ENCODE measurements at regions not wholly inside any gene's neighbourhood (a gene's known extent, or its start where the extent isn't known, plus 50 kb on each side); places are given as distances from the start of the nearest gene placed in this dataset.
"Not testable (repeated sequence)": the region's sequence is repeated elsewhere in the genome, so short reads cannot be mapped to it uniquely, and the experiment has no call there.

DNA sequence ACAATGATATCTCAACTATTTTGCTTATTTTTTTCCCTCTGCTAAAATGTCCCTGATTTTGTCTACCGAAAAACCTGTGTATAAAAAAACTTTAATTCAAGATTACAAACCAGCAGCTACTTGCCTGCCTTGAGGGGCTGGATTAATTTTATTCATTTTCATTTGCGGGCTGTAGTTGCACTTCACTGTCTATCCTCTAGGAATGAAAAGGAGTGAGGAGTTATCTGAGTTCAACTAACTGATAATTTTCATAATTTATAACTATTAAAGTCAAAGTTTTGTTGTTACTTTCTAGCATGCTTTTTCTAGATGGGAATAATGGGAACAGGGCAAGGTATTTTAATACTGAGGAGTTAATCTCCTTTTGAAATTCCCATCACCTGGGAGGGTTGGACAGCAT lies 50.3 kb upstream of the AGTPBP1 start:
- DNase-seq, result not testable (repeated sequence)

DNA sequence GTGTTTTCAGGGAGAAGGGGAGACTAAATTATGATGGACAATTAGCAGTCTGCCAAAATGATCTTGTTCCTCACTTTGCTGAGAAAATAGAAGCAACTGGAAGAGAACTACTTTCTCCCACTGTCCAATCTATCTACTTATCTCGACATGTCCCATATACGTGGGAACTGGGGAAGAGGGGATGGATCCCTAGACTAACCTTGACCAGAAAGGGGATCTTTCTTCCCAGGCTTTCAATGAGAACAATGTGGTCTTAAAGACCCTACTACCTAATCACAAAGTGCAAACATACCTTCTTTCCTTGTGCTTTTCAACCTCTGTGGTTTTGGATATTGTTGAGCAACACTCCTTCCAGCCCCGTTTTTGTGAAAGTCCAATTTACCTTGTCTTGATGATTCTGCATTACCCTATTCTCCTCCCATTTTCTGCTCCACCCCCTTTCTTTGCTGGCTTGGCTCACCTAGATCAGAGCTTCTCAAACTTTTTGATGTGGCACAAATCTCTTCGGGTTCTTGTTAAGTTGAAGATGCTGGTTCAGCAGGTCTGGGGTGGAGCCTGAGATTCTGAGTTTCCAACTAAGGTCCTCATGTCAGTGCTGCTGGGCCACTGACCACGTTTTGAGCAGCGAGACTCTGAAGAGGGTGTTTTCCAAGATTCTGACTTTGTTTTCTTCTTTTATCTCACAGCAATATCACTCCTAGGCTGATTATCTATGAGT lies 61.4 kb upstream of the AGTPBP1 start:
- DNase-seq, result not testable (repeated sequence)

DNA sequence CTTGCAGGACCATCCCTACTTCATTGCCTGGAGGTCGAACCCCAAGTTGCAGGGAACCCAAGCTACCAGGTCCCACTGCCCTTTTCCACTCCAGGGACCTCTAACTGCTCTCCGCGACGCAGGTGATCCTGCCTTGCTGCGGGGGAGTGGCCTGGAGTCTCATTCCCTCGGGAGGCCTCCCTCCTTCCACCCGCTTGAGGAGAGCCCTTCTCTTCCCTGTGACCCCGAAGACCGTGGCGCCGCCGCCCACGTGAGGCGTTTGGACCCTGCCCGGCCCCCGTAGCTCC lies 63.0 kb upstream of the AGTPBP1 start:
- DNase-seq, result not testable (repeated sequence)

DNA sequence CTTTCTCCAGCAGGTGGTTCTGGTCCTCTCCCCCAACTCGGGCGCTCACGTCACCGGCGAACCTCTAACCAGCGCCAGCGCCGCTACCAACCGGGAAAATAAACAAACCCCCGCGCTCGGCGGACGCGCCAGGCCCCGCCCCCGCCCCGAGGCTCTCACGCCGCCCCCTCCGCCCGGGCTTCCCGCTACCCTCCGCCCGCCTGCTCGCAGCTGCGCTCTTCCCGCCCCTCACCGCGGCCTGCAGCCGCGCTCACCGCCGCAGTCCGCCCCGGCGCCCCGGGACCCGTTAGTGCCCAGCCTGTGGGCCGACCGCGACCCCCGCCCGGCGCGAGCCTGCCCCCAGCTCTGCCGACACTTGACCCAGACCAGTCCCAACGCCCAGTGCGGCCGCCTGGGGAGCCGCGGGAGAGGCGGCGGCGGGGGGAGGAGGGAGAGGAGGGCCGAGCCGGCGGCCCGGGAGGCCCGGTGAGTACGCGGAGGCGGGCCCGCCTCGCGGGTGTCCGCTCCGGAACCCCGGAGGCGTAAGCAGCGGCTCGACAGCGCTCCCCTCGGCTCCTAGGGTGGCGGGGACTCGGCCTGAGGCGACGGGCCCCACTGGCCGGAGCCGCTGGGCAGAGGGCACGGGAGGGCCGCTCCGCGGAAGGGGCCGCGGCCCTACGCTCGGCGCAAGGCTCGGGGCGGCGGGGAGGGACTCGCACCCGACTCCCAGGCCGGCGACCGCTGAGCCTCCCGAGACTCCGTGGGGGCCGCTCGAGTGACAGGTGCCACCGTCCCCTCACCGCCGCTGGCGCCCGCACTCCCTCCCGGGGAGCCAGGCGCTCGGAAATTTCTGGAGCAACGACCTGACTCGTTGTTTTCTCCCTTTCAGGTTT lies 63.6 kb upstream of the AGTPBP1 start:
- DNase-seq, result peak; percentile 72

DNA sequence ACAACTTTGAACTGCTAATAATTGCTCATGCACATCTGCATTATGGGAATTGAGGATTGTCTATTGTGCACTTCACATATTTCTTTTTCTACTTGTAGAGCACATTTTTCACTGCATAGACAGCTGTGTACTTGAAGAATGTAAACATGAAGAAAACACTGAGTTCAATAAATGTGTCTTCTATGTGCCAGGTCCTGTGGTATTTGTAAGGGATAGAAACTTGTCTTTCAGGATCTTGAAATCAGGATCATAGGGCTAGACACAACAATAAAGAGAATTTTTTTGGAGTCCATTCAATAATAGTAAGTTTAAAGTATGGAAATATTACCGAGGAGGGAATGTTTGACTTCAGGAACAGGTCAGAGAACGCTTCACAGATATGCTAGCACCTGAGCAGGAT lies 66.6 kb upstream of the AGTPBP1 start:
- not testable (repeated sequence) for DNase-seq

DNA sequence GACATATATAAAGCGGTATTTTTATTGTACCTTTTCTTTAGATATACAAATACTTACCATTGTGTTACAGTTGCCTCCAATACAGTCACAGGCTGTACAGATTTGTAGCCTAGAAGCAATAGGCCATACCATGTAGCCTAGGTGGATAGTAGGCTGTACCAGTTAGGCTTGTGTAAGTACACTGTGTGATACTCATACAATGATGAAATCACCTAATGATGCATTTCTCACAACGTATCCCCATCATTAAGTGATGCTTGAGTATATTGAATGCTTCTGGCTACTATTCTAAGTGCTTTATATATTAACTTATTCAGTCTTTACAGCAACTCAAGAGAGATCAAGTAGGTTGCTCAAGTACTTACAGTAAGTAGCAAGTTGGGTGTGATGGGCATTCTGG lies 71.6 kb upstream of the AGTPBP1 start:
- DNase-seq, result not testable (repeated sequence)

DNA sequence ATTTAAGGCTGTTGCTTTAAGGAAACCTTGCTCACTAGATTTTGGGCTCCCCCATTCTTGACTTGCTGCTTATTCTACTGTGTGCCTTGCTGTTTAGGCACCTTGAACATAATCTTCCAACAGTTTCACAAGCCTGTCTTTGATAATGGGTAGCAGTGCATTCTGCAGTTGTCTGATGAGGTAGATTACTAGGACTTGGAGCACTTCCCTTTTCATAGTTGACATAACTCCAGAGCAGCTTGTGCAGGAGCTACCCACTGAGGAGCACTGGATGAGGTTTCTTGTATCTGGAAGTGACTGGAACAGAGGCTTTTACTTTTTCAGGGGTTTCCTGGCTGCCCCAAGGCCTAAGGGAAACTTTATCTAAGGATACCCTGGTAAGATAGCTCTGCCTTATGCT lies 73.0 kb upstream of the AGTPBP1 start:
- DNase-seq, result not testable (repeated sequence)

DNA sequence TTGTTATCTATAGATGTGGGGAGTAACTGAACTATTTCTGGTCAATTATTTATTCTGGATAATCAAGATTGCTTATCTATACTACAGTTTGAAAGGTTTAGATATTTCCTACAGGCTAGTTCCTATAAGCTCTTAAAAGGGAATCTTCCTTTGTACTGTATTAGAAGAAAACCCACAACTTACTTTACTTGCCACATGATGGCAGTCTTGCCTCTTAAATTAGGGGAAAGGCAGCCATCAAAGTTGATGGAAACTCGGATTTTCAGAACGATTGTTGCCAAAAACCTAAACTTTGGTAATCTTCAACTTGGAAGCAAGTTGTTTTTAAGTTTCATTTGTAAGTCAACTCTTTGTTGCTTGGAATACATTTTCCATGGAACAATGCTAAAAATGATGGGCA lies 77.2 kb upstream of the AGTPBP1 start:
- DNase-seq, result peak; percentile 10

DNA sequence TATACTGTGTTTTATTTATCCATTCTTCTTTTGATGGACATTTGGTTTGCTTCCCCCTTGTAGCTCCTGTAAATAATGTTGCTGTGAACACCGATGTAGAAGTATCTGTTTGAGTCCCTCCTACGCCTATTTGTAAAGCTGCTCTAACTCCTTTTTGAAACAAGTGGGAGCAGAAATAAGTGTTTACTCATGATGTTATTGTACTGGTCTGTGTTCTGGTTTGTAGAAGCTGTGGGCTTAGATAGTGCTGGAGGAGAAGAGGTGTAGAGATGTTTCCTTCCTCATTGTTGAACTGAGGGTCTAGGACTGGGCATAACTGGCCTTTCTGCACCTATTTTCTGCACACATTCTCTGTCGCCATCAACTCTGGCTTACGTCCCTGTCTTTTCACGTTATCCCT lies 78.8 kb upstream of the AGTPBP1 start:
- DNase-seq, result not testable (repeated sequence)

DNA sequence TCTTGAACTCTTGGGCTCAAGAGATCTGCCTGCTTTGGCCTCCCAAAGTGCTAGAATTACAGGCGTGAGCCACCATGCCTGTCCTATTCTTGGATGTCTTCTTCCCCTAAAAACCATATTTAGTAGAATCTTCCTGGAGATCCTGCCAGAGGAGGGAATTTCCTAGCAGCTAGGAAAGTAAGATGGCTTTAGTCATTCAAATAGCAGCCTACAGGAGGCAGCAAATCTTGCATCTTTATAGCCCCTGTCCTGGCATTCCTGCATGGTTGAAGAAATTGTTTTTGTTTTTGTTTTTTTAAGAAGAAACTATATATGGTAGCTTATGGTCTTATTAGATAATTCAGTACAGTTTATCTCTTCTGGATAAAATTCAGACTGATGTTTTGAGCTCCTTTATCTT lies 83.2 kb upstream of the AGTPBP1 start:
- not testable (repeated sequence) for DNase-seq

DNA sequence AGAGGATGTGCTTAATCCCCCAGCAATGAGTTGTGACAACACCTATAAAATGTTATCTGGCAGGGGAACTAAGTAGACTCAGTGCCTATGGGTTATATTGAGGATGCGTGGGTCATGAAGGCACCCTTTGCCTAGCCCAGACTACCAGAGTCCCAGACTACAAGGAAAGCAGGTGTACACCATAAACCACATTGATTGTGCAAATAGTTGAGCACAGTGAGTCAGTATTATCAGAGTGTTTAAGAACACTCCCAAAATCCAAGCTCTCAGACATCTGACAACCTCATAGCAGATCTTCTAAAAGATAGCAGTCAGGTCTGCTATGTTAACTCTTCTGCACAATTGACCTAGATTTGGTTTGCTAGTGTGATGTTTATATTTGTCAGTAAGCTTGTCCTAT lies 92.8 kb upstream of the AGTPBP1 start:
- not testable (repeated sequence) for DNase-seq

DNA sequence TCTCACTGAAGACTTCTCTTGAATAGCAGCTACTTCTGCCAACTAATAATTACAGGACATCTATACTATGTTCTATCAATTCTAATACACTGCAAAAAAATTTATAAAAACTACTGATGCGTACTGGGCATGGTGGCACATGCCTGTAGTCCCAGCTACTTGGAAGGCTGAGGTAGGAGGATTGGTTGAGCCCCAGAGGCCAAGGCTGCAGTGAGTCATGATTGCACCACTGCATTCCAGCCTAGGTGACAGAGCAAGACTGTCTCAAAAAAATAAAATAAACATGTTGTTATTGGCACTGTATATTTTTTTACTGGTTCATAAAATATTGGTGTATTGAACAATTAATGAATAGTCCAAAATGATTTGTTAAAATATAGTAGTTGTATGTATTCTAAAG lies 97.0 kb upstream of the NAA35 start:
- DNase-seq, result not testable (repeated sequence)

DNA sequence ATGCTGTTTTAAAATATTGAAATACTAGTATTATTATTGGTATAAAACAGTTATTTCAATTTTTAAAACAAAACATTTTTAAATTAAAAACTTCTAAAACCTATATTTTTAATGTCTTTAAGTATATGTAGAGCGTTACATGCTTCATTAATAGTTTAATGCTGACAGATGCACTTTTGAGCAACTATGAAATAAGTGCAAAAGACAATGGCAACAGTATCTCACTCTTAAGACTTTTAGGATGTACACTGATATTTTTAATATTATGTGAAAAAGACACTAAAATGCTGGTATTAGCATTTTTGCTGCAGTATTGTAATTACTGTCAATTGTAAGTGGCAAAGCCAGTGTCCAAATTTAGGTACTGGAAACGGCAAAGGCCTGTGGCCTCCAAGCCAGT lies 93.2 kb upstream of the NAA35 start:
- not testable (repeated sequence) for DNase-seq

DNA sequence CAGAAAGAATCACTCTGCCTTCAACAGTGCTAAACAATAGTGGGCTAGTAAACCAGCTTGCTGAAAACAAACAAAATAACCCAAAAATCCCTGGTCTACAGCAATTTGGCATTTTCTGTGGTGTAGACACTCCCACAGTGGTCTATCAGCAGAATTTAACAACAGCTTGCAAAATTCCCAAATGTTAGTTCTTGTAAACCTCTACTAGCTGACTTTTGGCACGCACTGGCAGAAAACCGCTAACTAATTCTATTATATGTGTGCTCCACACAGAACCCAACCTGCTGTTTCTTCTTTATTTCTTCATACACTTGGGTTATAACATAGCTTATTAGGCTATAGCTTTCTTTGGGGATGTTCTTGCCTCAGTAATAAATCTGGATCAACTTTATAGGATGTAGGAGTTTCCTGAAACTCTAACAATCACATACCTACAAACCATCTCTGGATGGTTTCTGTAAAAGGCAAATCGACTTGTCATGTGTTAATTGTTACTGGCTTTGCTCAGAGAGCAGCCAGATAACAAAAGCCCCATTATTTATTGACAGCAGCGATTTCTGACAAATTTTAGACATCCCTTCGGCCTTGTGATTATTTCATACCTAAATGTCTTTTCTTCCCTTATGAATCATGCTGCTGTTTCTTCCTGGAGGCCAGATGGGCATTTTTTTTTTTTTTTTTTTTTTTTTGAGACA lies 82.7 kb upstream of the NAA35 start:
- DNase-seq, result no peak

DNA sequence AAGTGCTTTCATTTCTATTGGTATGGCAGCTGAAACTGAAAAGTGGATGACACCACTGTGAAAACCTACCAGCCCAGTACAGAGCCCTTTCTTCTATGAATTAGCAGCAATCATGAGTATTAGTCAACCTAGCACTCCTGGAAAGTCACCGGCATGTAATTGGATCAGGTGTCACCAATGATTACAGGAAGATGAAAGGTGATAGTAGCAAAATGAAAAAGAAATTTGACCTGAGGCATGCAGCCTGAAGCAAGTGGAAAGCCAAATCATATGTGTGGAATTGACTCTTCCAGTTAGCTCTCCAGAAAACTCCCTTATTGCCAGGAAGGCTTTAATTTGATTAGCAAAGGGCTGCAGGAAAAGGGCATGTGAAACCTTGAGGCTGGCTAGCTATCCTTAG lies 81.2 kb upstream of the NAA35 start:
- peak; percentile 5 for DNase-seq

DNA sequence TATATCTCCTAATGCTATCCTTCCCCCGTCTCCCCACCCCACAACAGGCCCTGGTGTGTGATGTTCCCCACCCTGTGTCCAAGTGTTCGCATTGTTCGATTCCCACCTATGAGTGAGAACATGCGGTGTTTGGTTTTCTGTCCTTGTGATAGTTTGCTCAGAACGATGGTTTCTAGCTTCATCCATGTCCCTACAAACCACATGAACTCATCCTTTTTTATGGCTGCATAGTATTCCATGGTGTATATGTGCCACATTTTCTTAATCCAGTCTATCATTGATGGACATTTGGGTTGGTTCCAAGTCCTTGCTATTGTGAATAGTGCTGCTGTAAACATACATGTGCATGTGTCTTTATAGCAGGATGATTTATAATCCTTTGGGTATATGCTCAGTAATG lies 79.1 kb upstream of the NAA35 start:
- DNase-seq, result not testable (repeated sequence)

DNA sequence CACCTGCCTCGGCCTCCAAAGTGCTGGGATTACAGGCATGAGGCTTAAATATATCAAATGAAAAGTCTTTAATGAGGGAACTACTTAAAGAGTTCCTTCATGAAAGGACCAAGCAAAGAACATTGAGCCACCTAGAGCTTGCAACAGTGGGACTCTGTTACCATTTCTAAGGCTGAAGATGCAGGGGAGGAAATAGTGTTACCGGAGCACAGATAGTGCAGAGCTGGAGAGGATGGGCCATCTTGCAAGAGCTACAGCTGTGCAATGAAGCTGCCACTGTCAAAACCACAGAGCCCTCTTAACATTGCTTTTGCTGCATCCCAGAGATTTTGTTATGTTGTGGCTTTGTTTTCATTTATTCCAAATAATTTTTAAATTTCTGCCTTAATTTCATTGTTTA lies 77.1 kb upstream of the NAA35 start:
- no peak for DNase-seq

DNA sequence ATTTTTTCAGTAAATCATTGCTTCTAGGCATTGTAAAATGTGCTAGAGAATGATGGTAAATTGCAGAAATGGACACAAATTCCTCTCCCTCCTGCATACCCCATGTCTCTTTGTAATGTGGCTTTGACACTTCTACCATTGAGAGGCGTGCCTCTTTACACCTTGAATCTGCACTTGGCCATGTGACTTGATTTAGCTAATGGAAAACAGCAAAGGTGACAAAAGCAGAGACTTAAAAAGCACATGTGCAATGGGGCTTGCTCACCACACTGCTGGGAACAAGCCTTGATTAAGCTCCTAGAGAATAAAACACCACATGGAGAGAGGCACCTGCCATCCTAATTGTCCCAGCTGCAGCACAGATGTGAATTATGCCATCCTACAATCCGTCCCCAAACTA lies 69.9 kb upstream of the NAA35 start:
- DNase-seq, result no peak

DNA sequence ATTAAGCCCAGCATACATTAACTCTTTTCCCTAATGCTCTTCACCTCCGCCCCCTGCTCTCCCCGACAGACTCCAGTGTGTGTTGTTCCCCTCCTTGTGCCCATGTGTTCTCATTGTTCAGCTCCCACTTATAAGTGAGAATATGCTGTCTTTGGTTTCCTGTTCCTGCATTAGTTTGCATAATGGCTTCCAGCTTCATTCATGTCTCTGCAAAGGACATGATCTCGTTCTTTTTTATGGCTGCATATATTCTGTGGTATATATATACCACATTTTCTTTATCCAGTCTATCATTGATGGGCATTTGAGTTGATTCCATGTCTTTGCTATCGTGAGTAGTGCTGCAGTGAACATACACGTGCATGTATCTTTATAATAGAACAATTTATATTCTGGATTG lies 69.3 kb upstream of the NAA35 start:
- DNase-seq, result not testable (repeated sequence)

DNA sequence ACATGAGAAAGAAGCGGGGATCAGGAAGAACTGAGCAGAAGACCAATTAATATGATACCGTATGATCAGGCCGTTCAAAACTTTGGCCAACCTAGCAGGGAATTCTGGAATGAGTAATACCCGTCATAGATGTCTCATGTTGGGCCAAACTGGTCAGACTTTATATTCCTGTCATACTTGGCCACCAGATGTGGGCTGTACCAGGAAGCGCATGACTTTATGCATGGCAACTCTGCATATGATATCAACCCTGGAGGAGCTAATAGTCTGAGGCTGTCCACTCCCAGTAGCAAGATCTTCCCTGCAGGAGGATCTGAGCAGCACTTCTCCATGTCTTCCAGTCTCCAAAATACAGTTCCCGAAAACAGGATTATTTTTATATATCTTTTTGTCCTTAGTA lies 68.5 kb upstream of the NAA35 start:
- no peak for DNase-seq

DNA sequence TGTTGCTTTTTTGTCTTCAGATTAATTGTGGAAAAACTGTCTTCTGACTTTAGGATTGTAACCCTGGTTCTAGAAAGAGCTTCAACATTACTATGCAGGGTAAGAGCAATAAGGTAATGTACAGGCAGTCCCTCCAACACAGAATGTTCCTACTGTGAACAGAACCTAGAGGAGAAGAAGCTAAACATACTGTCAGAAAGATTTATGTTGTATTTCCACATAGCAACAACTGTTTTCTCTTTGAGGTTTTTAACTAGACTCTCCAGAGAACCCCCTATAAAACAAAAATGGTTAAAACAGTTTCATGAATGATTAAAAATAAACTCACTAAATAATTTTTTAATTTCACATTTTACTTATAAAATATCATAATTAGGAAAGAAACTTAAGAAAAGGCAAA lies 64.3 kb upstream of the NAA35 start:
- DNase-seq, result no peak

DNA sequence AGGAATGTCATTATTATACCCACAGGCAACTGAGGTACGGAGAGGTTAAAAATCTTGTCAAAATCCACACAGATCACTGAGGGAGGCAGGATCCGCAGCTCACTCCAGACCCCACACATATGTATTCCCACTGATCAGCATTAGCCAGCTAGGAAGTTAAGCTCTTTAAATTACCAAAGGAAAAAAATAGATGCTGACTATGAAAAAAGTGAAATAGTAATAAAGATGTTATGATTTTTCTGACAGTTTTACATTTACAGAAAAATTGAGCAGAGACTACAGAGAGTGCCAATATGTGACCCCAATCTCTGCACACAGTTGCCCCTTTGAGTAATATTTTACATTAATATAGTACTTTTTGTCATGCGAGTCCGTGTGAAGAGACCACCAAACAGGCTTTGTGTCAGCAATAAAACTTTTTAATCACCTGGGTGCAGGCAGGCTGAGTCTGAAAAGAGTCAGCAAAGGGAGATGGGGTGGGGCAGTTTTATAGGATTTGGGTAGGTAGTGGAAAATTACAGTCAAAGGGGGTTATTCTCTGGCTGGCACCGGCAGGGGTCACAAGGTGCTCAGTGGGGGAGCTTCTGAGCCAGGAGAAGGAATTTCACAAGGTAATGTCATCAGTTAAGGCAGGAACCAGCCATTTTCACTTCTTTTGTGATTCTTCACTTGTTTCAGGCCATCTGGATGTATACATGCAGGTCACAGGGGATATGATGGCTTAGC lies 61.9 kb upstream of the NAA35 start:
- DNase-seq, result not testable (repeated sequence)

DNA sequence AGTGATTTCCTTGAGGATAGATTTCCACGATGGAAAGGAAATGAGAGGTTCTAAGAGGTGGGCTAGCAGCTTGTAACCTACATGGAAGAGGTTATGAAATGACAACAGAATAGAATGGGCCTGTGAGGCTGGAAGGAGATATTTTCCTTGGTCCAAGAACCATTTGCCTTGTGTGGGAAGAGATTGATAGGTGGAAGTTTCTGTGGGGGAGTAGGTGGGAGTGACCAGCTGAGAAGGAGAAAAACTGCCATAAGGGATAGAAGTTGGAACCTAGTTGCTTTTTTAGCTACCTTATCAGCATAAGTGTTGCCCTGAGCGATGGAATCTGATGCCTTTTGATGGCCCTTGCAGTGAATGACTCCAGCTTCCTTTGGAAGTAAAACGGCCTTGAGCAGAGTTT lies 60.4 kb upstream of the NAA35 start:
- DNase-seq, result not testable (repeated sequence)

Measured in hindlimb muscle (tissue), 1 donor.